Uterus (tissue), 2 donors: ENCODE measurements at regions not wholly inside any gene's neighbourhood (a gene's known extent, or its start where the extent isn't known, plus 50 kb on each side); places are given as distances from the start of the nearest gene placed in this dataset.

Experiments
- CTCF ChIP-seq, 4 experiments: fragments of 200-600 bp in 2 of 4; fragments of 450-650 bp in 2 of 4; sonication (generic) in 2 of 4; IDR thresholded peaks; one replicate each; pipeline ENCODE4 v1.5.1; 2016 to 2019; ENCODE audit warnings: antibody characterized with exemption in 4 of 4, mild to moderate bottlenecking in 2 of 4, moderate library complexity in 1 of 4
- POLR2A ChIP-seq, 2 donors: fragments of 450-650 bp; IDR thresholded peaks; one replicate each; pipeline ENCODE4 v1.6.1; 2016; ENCODE audit warnings: antibody characterized with exemption in 2 of 2, mild to moderate bottlenecking in 1 of 2, moderate library complexity in 1 of 2

GRCh38 chr9:81531511-81531910 lies 157.8 kb downstream of the TLE1 start:
- TF ChIP-seq POLR2A (IDR thresholded peaks at IDR 0.05): no peak
- no peak for TF ChIP-seq CTCF (IDR thresholded peaks at IDR 0.05)
